ENCODE measurements at regions not wholly inside any gene's neighbourhood (a gene's known extent, or its start where the extent isn't known, plus 50 kb on each side); places are given as distances from the start of the nearest gene placed in this dataset.

DNA sequence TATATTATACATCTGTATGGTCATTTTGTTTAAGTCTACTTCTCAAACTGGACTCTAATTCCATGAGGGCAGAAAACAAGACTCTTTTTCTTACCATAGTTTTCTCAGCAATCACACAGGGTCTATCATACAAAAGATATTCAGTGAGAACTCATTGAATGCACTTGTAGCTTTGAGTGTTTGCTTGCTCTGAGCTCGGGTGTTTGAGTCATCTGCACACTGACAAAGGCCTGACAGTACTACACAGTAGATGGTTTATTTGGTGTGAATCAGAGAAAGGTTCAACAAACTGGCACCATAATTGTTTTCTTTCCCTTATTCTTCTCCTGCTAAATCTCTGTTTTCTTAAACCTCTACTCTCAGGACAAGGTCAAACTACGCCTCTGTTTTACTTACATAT is 586.4 kb downstream of the LMO7 start:
- H3K9me3 Mint-ChIP-seq, result no peaks in the 10 kb centered on the region
- Histone ChIP-seq H2BK20ac (ENCODE audit: low read depth, low read length, poor library complexity, severe bottlenecking) (no peak overlapping the region), H2BK120ac (ENCODE audit: low read depth, low read length, poor library complexity, severe bottlenecking) (no peak overlapping the region), H3K23ac (ENCODE audit: insufficient read length, low read depth, low read length) (no peak overlapping the region), H3K27ac (ENCODE audit: insufficient read length, low read depth, low read length) (no peak overlapping the region), H4K5ac (ENCODE audit: insufficient read length, low read depth, low read length) (no peak overlapping the region), H3K4me2 (ENCODE audit: insufficient read depth, insufficient read length, low read length) (no peak overlapping the region), H3K14ac (ENCODE audit: insufficient read depth, low read length) (no peak overlapping the region), H3K18ac (ENCODE audit: insufficient read length, low read depth, low read length) (no peak overlapping the region), H3K27me3 (ENCODE audit: insufficient read depth, low read length) (no peaks in the 10 kb centered on the region), H3K4me1 (ENCODE audit: insufficient read depth, low read length) (no peaks in the 10 kb centered on the region), H4K20me1 (ENCODE audit: control insufficient read depth, insufficient read depth, insufficient read length) (no peaks in the 10 kb centered on the region), H2BK12ac (ENCODE audit: insufficient read length, low read depth, low read length) (no peak overlapping the region), H3K4ac (ENCODE audit: low read depth, low read length) (no peak overlapping the region), H3T11ph (ENCODE audit: low read length) (no peak overlapping the region), H2AK5ac (ENCODE audit: insufficient read length, low read length) (no peak overlapping the region), H2BK5ac (ENCODE audit: insufficient read length, low read length) (no peak overlapping the region), H2BK15ac (ENCODE audit: low read depth, low read length) (no peak overlapping the region), H3K9me3 (ENCODE audit: control insufficient read depth, low read depth, low read length) (no peaks in the 10 kb centered on the region), H4K8ac (replicated peaks; ENCODE audit: insufficient read length, low read depth, low read length) (no peak overlapping the region), H4K91ac (ENCODE audit: insufficient read length, low read depth, low read length) (no peak overlapping the region), H3K56ac (ENCODE audit: insufficient read length, low read depth, low read length) (no peak overlapping the region), H3K23me2 (ENCODE audit: insufficient read length, low read depth, low read length, poor library complexity, severe bottlenecking) (no peaks in the 10 kb centered on the region), H2AFZ (ENCODE audit: low read length) (no peak overlapping the region), H3K79me1 (ENCODE audit: insufficient read depth, low read depth, low read length, poor library complexity, severe bottlenecking) (no peaks in the 10 kb centered on the region), H3K79me2 (ENCODE audit: insufficient read depth, low read length) (no peaks in the 10 kb centered on the region), H3K9ac (ENCODE audit: extremely low read depth, insufficient read length, low read length) (no peak overlapping the region)
- no peaks in the 10 kb centered on the region for H3K36me3 Mint-ChIP-seq (ENCODE audit: insufficient read depth in 1 of 3, low read depth in 3 of 3)
- whole genome bisulfite sequencing (ENCODE audit: extremely low coverage, insufficient read length, low lambda C conversion rate), result 100% methylated on average over 1 of the region's 2 CpGs
- no peaks in the 10 kb centered on the region for H3K27me3 Mint-ChIP-seq (ENCODE audit: low read depth)
- H3K4me3 Mint-ChIP-seq, result no peak overlapping the region
- H3K27ac Mint-ChIP-seq, result no peak overlapping the region
- H3K4me1 Mint-ChIP-seq, result no peaks in the 10 kb centered on the region
- no peak for DNase-seq
- TF ChIP-seq CTCF (conservative IDR thresholded peaks at IDR 0.05), result no peak
